H1 (cell line): ENCODE measurements at regions not wholly inside any gene's neighbourhood (a gene's known extent, or its start where the extent isn't known, plus 50 kb on each side); places are given as distances from the start of the nearest gene placed in this dataset.

Experiments
- CHD7 ChIP-seq: fragments of 300-600 bp; sonication (generic); IDR thresholded peaks from 2 replicates; pipeline ENCODE4 v1.7.1; 2012; ENCODE audit warnings: low read length, moderate library complexity, mild to moderate bottlenecking, inconsistent platforms; ENCODE audit not compliant: insufficient replicate concordance
- KDM1A ChIP-seq: fragments of 200-600, 300-600 bp; sonication (generic); IDR thresholded peaks from 2 replicates; pipeline ENCODE4 v1.7.1; 2016; ENCODE audit warnings: mild to moderate bottlenecking, low read length, borderline replicate concordance
- TF ChIP-seq, protein P1 (sequence below): IDR thresholded peaks from 2 replicates; pipeline ENCODE4 v1.6.1; 2012; ENCODE audit warnings: inconsistent platforms

DNA sequence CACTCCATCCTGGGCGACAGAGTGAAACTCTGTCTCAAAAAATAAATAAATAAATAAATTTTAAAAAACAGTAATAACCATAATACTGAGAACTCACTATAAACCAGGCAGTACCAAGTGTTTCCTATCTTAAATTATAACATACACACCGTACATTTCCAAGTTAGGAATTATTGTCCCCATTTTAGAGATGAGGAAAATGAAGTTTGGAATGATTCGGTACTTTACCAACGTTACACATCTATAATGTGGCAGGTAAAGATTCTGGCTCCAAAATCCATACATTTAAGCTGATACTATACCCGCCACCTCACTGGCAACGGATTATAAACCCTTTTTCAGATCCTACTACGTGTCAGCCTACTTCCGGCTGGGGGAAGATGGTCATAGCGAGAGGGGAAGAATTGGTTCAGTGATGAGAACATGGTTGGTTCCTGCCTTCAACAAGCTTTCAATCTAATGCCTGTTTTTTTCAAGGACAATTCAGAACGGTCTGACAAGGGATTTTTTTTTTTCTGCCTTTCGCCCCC, 105.9 kb upstream of the ATF7IP start (continued):
- no peak for TF ChIP-seq CHD7
- TF ChIP-seq KDM1A: peak; percentile 79; the same call in 1 of the 2 replicates
- TF ChIP-seq, protein P1, sequence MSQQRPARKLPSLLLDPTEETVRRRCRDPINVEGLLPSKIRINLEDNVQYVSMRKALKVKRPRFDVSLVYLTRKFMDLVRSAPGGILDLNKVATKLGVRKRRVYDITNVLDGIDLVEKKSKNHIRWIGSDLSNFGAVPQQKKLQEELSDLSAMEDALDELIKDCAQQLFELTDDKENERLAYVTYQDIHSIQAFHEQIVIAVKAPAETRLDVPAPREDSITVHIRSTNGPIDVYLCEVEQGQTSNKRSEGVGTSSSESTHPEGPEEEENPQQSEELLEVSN: no peak
